A673 (cell line): ENCODE measurements at regions not wholly inside any gene's neighbourhood (a gene's known extent, or its start where the extent isn't known, plus 50 kb on each side); places are given as distances from the start of the nearest gene placed in this dataset.

Experiments
- BruUV-seq: library from RNA; stranded (reverse); fragments of 400-500 nt; replicated peaks from 2 replicates; lab custom pipeline; 2021; lab: Mats Ljungman, UMichigan
- CTCF ChIA-PET: fragments of 300-600 bp; sonication (Branson Sonifier 250); formaldehyde crosslinking; loops from one replicate; lab custom pipeline; 2022; ENCODE audit warnings: antibody characterized with exemption; lab: Charles Lee
- POLR2A ChIA-PET: fragments of 300-600 bp; sonication (Branson Sonifier 250); formaldehyde crosslinking; loops from one replicate; lab custom pipeline; 2022; ENCODE audit warnings: antibody characterized with exemption; ENCODE audit not compliant: low non-redundant PET; lab: Charles Lee
- DNase-seq: peaks from one replicate; pipeline ENCODE4 v3.0.0-alpha.2; 2015; ENCODE audit warnings: low spot score
- H3K27ac ChIP-seq: fragments of 200-600 bp; sonication (generic); 2 replicates; pipeline ENCODE4 v1.5.1; 2016; ENCODE audit warnings: mixed run types, low read depth, mild to moderate bottlenecking, mixed read lengths, antibody characterized with exemption, low read length; ENCODE audit not compliant: poor library complexity, severe bottlenecking
- H3K27me3 ChIP-seq: fragments of 200-600 bp; sonication (generic); replicated peaks from 2 replicates; pipeline ENCODE4 v1.6.1; 2017; ENCODE audit warnings: mixed run types, low read depth, mild to moderate bottlenecking, mixed read lengths, antibody characterized with exemption, low read length; ENCODE audit not compliant: insufficient read depth, poor library complexity
- H3K36me3 ChIP-seq: fragments of 200-600 bp; sonication (generic); 2 replicates; pipeline ENCODE4 v1.6.1; 2016; ENCODE audit warnings: mixed run types, mild to moderate bottlenecking, mixed read lengths, antibody characterized with exemption, low read length; ENCODE audit not compliant: insufficient read depth, poor library complexity, severe bottlenecking
- H3K4me1 ChIP-seq: fragments of 200-600 bp; sonication (generic); 2 replicates; pipeline ENCODE4 v1.6.1; 2017; ENCODE audit warnings: mixed run types, mild to moderate bottlenecking, mixed read lengths, antibody characterized with exemption, low read length; ENCODE audit not compliant: insufficient read depth, poor library complexity, severe bottlenecking
- H3K4me3 ChIP-seq: fragments of 200-600 bp; sonication (generic); 2 replicates; pipeline ENCODE4 v1.5.1; 2016; ENCODE audit warnings: low read depth, mixed run types, mild to moderate bottlenecking, mixed read lengths, low read length; ENCODE audit not compliant: poor library complexity, severe bottlenecking
- H3K9me3 ChIP-seq: fragments of 200-600 bp; sonication (generic); 2 replicates; pipeline ENCODE4 v1.6.1; 2016; ENCODE audit warnings: mixed run types, low read depth, mild to moderate bottlenecking, mixed read lengths, antibody characterized with exemption, low read length; ENCODE audit not compliant: poor library complexity, severe bottlenecking
- EZH2 ChIP-seq: fragments of 200-600 bp; sonication (generic); IDR thresholded peaks from 2 replicates; pipeline ENCODE4 v1.6.1; 2017; ENCODE audit warnings: borderline replicate concordance, low read depth, mild to moderate bottlenecking, mixed read lengths, antibody characterized with exemption, low read length; ENCODE audit not compliant: poor library complexity, severe bottlenecking
- intact Hi-C: fragments of 100-400 bp; cut with micrococcal nuclease; formaldehyde crosslinking; loops from one replicate; pipeline ENCODE4 v1.10.0; 2022; ENCODE audit not compliant: unreplicated experiment
- TF ChIP-seq, protein P1 (sequence below): fragments of 300-800, 200-600 bp; sonication (generic); conservative IDR thresholded peaks from 2 replicates; pipeline ENCODE4 v1.5.1; 2017; ENCODE audit warnings: low read depth, mild to moderate bottlenecking, antibody characterized with exemption, low read length, moderate library complexity, mixed read lengths

- intact Hi-C loops = no loop called here
- TF ChIP-seq, protein P1, sequence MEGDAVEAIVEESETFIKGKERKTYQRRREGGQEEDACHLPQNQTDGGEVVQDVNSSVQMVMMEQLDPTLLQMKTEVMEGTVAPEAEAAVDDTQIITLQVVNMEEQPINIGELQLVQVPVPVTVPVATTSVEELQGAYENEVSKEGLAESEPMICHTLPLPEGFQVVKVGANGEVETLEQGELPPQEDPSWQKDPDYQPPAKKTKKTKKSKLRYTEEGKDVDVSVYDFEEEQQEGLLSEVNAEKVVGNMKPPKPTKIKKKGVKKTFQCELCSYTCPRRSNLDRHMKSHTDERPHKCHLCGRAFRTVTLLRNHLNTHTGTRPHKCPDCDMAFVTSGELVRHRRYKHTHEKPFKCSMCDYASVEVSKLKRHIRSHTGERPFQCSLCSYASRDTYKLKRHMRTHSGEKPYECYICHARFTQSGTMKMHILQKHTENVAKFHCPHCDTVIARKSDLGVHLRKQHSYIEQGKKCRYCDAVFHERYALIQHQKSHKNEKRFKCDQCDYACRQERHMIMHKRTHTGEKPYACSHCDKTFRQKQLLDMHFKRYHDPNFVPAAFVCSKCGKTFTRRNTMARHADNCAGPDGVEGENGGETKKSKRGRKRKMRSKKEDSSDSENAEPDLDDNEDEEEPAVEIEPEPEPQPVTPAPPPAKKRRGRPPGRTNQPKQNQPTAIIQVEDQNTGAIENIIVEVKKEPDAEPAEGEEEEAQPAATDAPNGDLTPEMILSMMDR = no peak
- no peak for TF ChIP-seq EZH2
- DNase-seq = no peak
- no peaks in the 10 kb centered on the region for H3K27me3 ChIP-seq
- H3K4me1 ChIP-seq = no peaks in the 10 kb centered on the region
- H3K36me3 ChIP-seq = no peaks in the 10 kb centered on the region
- ChIA-PET CTCF (no interaction called here), POLR2A (no interaction called here)
- no peak overlapping the region for H3K4me3 ChIP-seq
- no peaks in the 10 kb centered on the region for H3K9me3 ChIP-seq
- no peak overlapping the region for H3K27ac ChIP-seq
- BruUV-seq = no TSS peak
Observed at GRCh38 chr13:31060655-31061054, 101.0 kb downstream of the HSPH1 start.

DNA sequence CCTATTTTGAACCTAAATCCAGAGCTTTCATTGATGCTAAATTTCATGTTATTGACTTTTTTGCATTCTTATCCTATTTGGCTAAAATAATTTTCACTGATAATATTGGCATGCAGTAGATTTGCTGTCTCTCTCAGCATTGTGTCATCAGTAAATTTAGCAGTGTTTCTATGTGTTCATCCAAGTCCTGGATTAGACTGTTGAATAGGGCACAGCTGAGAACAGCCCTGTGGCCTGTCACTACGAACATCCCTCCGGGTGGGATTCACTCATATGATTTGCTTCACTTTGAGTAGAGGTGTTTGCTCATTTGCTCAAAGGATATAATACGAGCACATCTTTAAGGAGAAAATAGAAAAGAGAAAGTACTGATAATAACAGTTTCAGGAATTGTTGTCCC, 101.5 kb downstream of the HSPH1 start:
- H3K9me3 ChIP-seq = no peaks in the 10 kb centered on the region
- no peak overlapping the region for H3K27ac ChIP-seq
- no peak overlapping the region for H3K4me3 ChIP-seq
- CTCF ChIA-PET = no interaction called here
- intact Hi-C loops = no loop called here
- no peaks in the 10 kb centered on the region for H3K4me1 ChIP-seq
- no peak for DNase-seq
- no peaks in the 10 kb centered on the region for H3K27me3 ChIP-seq
- BruUV-seq = no TSS peak
- H3K36me3 ChIP-seq = no peaks in the 10 kb centered on the region
- TF ChIP-seq, protein P1 = no peak
- no peak for TF ChIP-seq EZH2
- POLR2A ChIA-PET = no interaction called here

DNA sequence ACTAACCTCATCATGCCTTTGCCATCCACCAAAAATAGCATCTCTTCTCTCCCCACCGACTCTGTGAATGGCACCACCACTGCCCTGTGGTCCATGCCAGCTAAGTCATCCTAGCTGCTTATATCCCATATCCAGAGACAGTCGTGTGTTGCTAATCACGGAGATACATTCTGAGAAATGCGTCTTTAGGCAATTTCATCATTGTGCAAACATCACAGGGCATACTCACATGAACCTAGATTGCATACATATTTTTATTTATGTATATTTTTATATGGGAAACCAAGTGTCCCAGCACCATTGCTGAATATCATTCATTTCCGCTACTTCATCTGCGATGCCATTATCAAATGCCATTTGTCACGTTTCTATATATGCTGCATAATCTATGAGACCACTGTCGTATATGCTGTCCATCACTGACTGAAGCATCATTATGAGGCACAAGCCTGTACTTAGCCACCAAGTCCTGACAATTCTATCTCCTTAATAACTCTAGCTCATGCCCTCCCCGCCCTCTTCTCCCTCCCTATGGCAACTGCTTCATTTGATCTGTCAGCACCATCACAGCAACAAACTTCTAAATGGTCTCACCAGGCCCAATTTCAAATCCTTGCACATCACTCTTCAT, 104.2 kb downstream of the HSPH1 start:
- no TSS peak for BruUV-seq
- Histone ChIP-seq H3K4me1 (no peaks in the 10 kb centered on the region), H3K36me3 (no peaks in the 10 kb centered on the region), H3K27ac (no peak overlapping the region), H3K9me3 (no peaks in the 10 kb centered on the region), H3K4me3 (no peak overlapping the region), H3K27me3 (no peaks in the 10 kb centered on the region)
- TF ChIP-seq, protein P1 = no peak
- no peak for TF ChIP-seq EZH2
- intact Hi-C loops = no loop called here
- ChIA-PET POLR2A (interaction anchor here (0.5 kb wide), 1 partner anchor 9 kb away, joined by 3 read pairs; no protein-coding TSS in a partner anchor), CTCF (no interaction called here)
- DNase-seq = no peak
